H9 (cell line): ENCODE measurements at regions not wholly inside any gene's neighbourhood (a gene's known extent, or its start where the extent isn't known, plus 50 kb on each side); places are given as distances from the start of the nearest gene placed in this dataset.

Source experiments
- DNase-seq: peaks from one replicate; pipeline ENCODE4 v3.0.0-alpha.2; 2017
- H2AFZ ChIP-seq: one replicate; pipeline ENCODE4 v1.6.1; 2013; ENCODE audit warnings: mild to moderate bottlenecking, low read length, control low read depth, moderate library complexity
- H2AK5ac ChIP-seq: 2 replicates; pipeline ENCODE4 v1.6.1; 2013; ENCODE audit warnings: low read length, control low read depth, mixed read lengths; ENCODE audit not compliant: insufficient read length
- H2BK120ac ChIP-seq: one replicate; pipeline ENCODE4 v1.6.1; 2013; ENCODE audit warnings: low read depth, mild to moderate bottlenecking, low read length, control low read depth, inconsistent platforms; ENCODE audit not compliant: poor library complexity, severe bottlenecking
- H2BK12ac ChIP-seq: 2 replicates; pipeline ENCODE4 v1.6.1; 2013; ENCODE audit warnings: low read length, control low read depth, mixed read lengths, low read depth; ENCODE audit not compliant: insufficient read length
- H2BK15ac ChIP-seq: 2 replicates; pipeline ENCODE4 v1.6.1; 2013; ENCODE audit warnings: low read depth, low read length, control low read depth
- H2BK20ac ChIP-seq: one replicate; pipeline ENCODE4 v1.6.1; 2013; ENCODE audit warnings: low read depth, mild to moderate bottlenecking, low read length, control low read depth, inconsistent platforms; ENCODE audit not compliant: poor library complexity, severe bottlenecking
- H2BK5ac ChIP-seq: 2 replicates; pipeline ENCODE4 v1.6.1; 2013; ENCODE audit warnings: low read length, control low read depth, mixed read lengths; ENCODE audit not compliant: insufficient read length
- H3K14ac ChIP-seq: 2 replicates; pipeline ENCODE4 v1.6.1; 2013; ENCODE audit warnings: low read length, control low read depth; ENCODE audit not compliant: insufficient read depth
- H3K18ac ChIP-seq: 2 replicates; pipeline ENCODE4 v1.6.1; 2013; ENCODE audit warnings: low read depth, mild to moderate bottlenecking, mixed read lengths, low read length, control low read depth; ENCODE audit not compliant: insufficient read length
- H3K23ac ChIP-seq: 2 replicates; pipeline ENCODE4 v1.6.1; 2013; ENCODE audit warnings: low read length, control low read depth, mixed read lengths, low read depth; ENCODE audit not compliant: insufficient read length
- H3K23me2 ChIP-seq: 2 replicates; pipeline ENCODE4 v1.6.1; 2013; ENCODE audit warnings: low read depth, mild to moderate bottlenecking, mixed read lengths, low read length, control low read depth; ENCODE audit not compliant: insufficient read length, poor library complexity, severe bottlenecking
- H3K27ac ChIP-seq: 2 replicates; pipeline ENCODE4 v1.5.1; 2013; ENCODE audit warnings: low read length, control low read depth, mixed read lengths, low read depth; ENCODE audit not compliant: insufficient read length
- H3K27me3 ChIP-seq: 2 replicates; pipeline ENCODE4 v1.6.1; 2013; ENCODE audit warnings: low read length, control low read depth, inconsistent platforms; ENCODE audit not compliant: insufficient read depth
- H3K4ac ChIP-seq: 2 replicates; pipeline ENCODE4 v1.6.1; 2013; ENCODE audit warnings: low read depth, mild to moderate bottlenecking, control low read depth, inconsistent platforms, low read length, moderate library complexity
- H3K4me1 ChIP-seq: 2 replicates; pipeline ENCODE4 v1.6.1; 2013; ENCODE audit warnings: low read length, control low read depth, inconsistent platforms; ENCODE audit not compliant: insufficient read depth
- H3K4me2 ChIP-seq: 2 replicates; pipeline ENCODE4 v1.6.1; 2013; ENCODE audit warnings: low read length, control low read depth, mixed read lengths; ENCODE audit not compliant: insufficient read length, insufficient read depth
- H3K56ac ChIP-seq: 2 replicates; pipeline ENCODE4 v1.6.1; 2013; ENCODE audit warnings: low read depth, mild to moderate bottlenecking, mixed read lengths, low read length, control low read depth; ENCODE audit not compliant: insufficient read length
- H3K79me1 ChIP-seq: 2 replicates; pipeline ENCODE4 v1.6.1; 2013; ENCODE audit warnings: low read depth, mild to moderate bottlenecking, moderate library complexity, low read length, control low read depth, inconsistent platforms; ENCODE audit not compliant: insufficient read depth, poor library complexity, severe bottlenecking
- H3K79me2 ChIP-seq: 2 replicates; pipeline ENCODE4 v1.6.1; 2013; ENCODE audit warnings: low read length, control low read depth, inconsistent platforms; ENCODE audit not compliant: insufficient read depth
- H3K9ac ChIP-seq: 2 replicates; pipeline ENCODE4 v1.6.1; 2013; ENCODE audit warnings: low read length, control low read depth, mixed read lengths; ENCODE audit not compliant: insufficient read length; ENCODE audit errors: extremely low read depth
- H3K9me3 ChIP-seq: one replicate; pipeline ENCODE4 v1.6.1; 2013; ENCODE audit warnings: low read depth, low read length, inconsistent platforms; ENCODE audit not compliant: control insufficient read depth
- H3T11ph ChIP-seq: one replicate; pipeline ENCODE4 v1.6.1; 2013; ENCODE audit warnings: mild to moderate bottlenecking, low read length, control low read depth, inconsistent platforms
- H4K20me1 ChIP-seq: one replicate; pipeline ENCODE4 v1.6.1; 2013; ENCODE audit not compliant: control insufficient read depth, insufficient read length, insufficient read depth
- H4K5ac ChIP-seq: 2 replicates; pipeline ENCODE4 v1.6.1; 2013; ENCODE audit warnings: low read depth, mild to moderate bottlenecking, mixed read lengths, low read length, control low read depth; ENCODE audit not compliant: insufficient read length
- H4K8ac ChIP-seq: replicated peaks from 2 replicates; pipeline ENCODE4 v1.6.1; 2013; ENCODE audit warnings: low read length, control low read depth, mixed read lengths, low read depth; ENCODE audit not compliant: insufficient read length
- H4K91ac ChIP-seq: 2 replicates; pipeline ENCODE4 v1.6.1; 2013; ENCODE audit warnings: low read depth, mild to moderate bottlenecking, moderate library complexity, mixed read lengths, low read length, control low read depth; ENCODE audit not compliant: insufficient read length
- H3K27ac Mint-ChIP-seq, 3 experiments: 2 replicates in 2 of 3; 3 replicates in 1 of 3; pipeline ENCODE4 v1.8.0; 2020 to 2021; ENCODE audit warnings: mixed read lengths in 3 of 3, mild to moderate bottlenecking in 1 of 3, moderate library complexity in 1 of 3
- H3K27me3 Mint-ChIP-seq: 2 replicates; pipeline ENCODE4 v1.8.0; 2021; ENCODE audit warnings: low read depth, mild to moderate bottlenecking, moderate library complexity, mixed read lengths
- H3K36me3 Mint-ChIP-seq, 3 experiments: 2 replicates in 2 of 3; 3 replicates in 1 of 3; pipeline ENCODE4 v1.8.0; 2020 to 2021; ENCODE audit warnings: low read depth in 3 of 3, mixed read lengths in 3 of 3; ENCODE audit not compliant: insufficient read depth in 1 of 3
- H3K4me1 Mint-ChIP-seq, 2 experiments: 2 replicates each; pipeline ENCODE4 v1.8.0; 2020; ENCODE audit warnings: mixed read lengths in 2 of 2
- H3K4me3 Mint-ChIP-seq, 2 experiments: 2 replicates in 1 of 2; 3 replicates in 1 of 2; pipeline ENCODE4 v1.8.0; 2020 to 2021; ENCODE audit warnings: mild to moderate bottlenecking in 2 of 2, mixed read lengths in 2 of 2, moderate library complexity in 1 of 2
- H3K9me3 Mint-ChIP-seq, 2 experiments: 2 replicates in 1 of 2; 3 replicates in 1 of 2; pipeline ENCODE4 v1.8.0; 2020; ENCODE audit warnings: mild to moderate bottlenecking in 2 of 2, mixed read lengths in 2 of 2, moderate library complexity in 1 of 2
- WGBS: extraction: QIAGEN DNeasy Blood & Tissue Kit; methylation state at CpG from one replicate; pipeline ENCODE4 v1.1.7; 2013; ENCODE audit warnings: missing lambda C conversion rate, low lambda C conversion rate, mixed read lengths; ENCODE audit not compliant: insufficient read length; ENCODE audit errors: extremely low coverage; 5-methylcytosine and 5-hydroxymethylcytosine counted together
- TF ChIP-seq, protein P1 (sequence below): fragments of 200-600 bp; sonication (generic); conservative IDR thresholded peaks from 3 replicates; pipeline ENCODE4 v1.8.0; 2021; ENCODE audit warnings: antibody characterized with exemption, mild to moderate bottlenecking

GRCh38 chr10:46223626-46224413, 63.0 kb upstream of the ANTXRL start:
- no peak overlapping the region for H3K27ac Mint-ChIP-seq
- Histone ChIP-seq H3K27ac (no peak overlapping the region), H2BK12ac (no peak overlapping the region), H4K20me1 (no peaks in the 10 kb centered on the region), H3K14ac (no peak overlapping the region), H2BK15ac (no peak overlapping the region), H2BK5ac (no peak overlapping the region), H3K27me3 (no peaks in the 10 kb centered on the region), H3K9me3 (no peaks in the 10 kb centered on the region), H4K91ac (no peak overlapping the region), H2BK20ac (no peak overlapping the region), H3K4ac (no peak overlapping the region), H4K8ac (no peak overlapping the region), H2AFZ (no peak overlapping the region), H3K79me2 (no peaks in the 10 kb centered on the region), H3K9ac (no peak overlapping the region), H3K18ac (no peak overlapping the region), H2BK120ac (no peak overlapping the region), H3K23me2 (no peaks in the 10 kb centered on the region), H3K23ac (no peak overlapping the region), H3T11ph (no peak overlapping the region), H2AK5ac (no peak overlapping the region), H3K4me2 (no peak overlapping the region), H3K79me1 (no peaks in the 10 kb centered on the region), H3K4me1 (no peaks in the 10 kb centered on the region), H3K56ac (no peak overlapping the region), H4K5ac (no peak overlapping the region)
- TF ChIP-seq, protein P1, sequence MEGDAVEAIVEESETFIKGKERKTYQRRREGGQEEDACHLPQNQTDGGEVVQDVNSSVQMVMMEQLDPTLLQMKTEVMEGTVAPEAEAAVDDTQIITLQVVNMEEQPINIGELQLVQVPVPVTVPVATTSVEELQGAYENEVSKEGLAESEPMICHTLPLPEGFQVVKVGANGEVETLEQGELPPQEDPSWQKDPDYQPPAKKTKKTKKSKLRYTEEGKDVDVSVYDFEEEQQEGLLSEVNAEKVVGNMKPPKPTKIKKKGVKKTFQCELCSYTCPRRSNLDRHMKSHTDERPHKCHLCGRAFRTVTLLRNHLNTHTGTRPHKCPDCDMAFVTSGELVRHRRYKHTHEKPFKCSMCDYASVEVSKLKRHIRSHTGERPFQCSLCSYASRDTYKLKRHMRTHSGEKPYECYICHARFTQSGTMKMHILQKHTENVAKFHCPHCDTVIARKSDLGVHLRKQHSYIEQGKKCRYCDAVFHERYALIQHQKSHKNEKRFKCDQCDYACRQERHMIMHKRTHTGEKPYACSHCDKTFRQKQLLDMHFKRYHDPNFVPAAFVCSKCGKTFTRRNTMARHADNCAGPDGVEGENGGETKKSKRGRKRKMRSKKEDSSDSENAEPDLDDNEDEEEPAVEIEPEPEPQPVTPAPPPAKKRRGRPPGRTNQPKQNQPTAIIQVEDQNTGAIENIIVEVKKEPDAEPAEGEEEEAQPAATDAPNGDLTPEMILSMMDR, result no peak
- H3K4me3 Mint-ChIP-seq, result no peak overlapping the region
- DNase-seq, result no peak
- no peaks in the 10 kb centered on the region; a peak in 2 of 5 replicates for H3K9me3 Mint-ChIP-seq
- WGBS, result no CpG with 5 or more reads among the region's 10 CpGs
- H3K36me3 Mint-ChIP-seq, result no peaks in the 10 kb centered on the region; a peak in 2 of 7 replicates
- no peaks in the 10 kb centered on the region; the same call in 1 of the 2 replicates for H3K27me3 Mint-ChIP-seq
- peaks cover 4 to 7% of the 10 kb centered on the region in 2 experiments; a peak in 1 of 4 replicates for H3K4me1 Mint-ChIP-seq
